ENCODE measurements at regions not wholly inside any gene's neighbourhood (a gene's known extent, or its start where the extent isn't known, plus 50 kb on each side); places are given as distances from the start of the nearest gene placed in this dataset.
A peak's percentile ranks its signal among the peaks of the same experiment; 100 is the strongest.
"Not testable (repeated sequence)": the region's sequence is repeated elsewhere in the genome, so short reads cannot be mapped to it uniquely, and the experiment has no call there.

- no peak for DNase-seq
Measured at GRCh38 chr5:163305655-163306054, 131.7 kb upstream of the CCNG1 start.

- no peak for DNase-seq
Measured at GRCh38 chr5:163306421-163306820, 131.0 kb upstream of the CCNG1 start.

DNA sequence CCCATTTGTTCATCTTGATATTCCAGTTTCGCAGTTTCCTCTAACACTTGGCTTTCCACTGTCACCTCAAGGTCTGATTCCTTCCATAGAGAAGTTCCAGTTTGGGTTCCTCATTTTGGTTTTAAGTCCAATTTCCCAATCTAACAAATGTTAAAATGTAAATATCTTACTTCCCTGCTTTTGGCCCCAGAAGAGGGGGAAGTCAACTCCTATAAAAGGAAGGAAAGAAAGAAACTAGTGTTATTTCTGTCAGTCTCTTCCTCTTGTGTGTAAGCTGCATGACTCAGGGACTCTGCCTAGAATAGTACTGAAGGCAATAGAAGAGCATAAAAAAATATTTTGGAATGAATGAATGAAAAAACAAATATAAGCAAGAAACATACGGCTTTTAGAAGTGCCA is 127.5 kb upstream of the CCNG1 start:
- no peak for DNase-seq

DNA sequence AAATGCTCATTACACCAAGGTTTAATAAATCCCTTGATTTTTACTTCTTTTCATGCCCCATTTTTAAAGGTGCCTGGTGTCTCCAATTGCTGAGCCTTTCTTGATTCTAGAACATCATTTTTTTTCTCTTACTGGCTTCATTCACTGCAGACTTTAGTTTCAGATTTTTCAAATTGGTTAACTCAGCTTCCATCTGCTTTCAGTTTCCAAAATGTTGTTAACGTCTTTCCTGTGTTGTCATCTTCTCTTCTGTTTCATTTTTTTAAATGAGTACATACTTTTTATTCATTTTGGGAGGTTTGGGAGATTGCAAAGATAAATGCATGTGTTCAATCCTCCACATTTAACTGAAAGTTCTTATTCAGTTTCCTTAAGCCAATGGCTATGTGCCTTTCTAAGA is 126.4 kb upstream of the CCNG1 start:
- DNase-seq, result no peak

GRCh38 chr5:163312598-163312997 is 124.8 kb upstream of the CCNG1 start:
- no peak for DNase-seq

DNA sequence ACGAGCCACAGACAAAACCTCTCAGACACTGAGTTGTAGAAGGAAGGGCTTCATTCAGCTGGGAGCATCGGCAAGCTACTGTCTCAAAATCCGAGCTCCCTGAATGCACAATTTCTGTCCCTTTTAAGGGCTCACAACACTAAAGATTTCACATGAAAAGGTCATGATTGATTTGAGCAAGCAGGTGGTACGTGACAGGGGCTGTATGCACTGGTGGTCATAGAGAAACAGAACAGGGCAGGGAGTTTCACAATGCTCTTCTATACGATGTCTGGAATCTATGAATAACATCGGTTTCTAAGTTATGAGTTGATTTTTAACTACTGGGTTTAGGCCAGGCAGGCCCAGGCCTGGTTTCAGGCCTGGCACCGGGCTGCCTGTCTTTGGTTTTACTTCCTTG is 124.3 kb upstream of the CCNG1 start:
- not testable (repeated sequence) for DNase-seq

GRCh38 chr5:163316374-163316773 is 121.0 kb upstream of the CCNG1 start:
- DNase-seq, result not testable (repeated sequence)

DNA sequence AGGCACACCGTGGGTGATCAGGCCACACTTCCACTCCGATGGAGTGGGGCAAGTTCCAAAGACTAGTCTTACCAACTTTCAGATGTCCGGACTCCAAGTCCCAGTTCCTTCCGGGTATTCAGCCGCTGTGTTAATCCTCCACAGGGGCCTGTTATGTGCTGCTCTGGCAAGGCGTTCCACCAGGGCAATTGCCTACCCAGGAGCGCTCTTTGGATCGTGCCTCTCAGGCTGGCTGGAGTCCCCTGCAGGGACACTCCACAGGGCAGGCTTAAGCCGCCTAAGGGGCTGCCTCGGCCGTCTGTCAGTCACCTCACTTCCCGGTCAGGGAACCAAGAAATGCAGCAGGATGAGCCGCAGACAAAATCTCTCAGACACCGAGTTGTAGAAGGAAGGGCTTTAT is 118.7 kb upstream of the CCNG1 start:
- no peak for DNase-seq

DNA sequence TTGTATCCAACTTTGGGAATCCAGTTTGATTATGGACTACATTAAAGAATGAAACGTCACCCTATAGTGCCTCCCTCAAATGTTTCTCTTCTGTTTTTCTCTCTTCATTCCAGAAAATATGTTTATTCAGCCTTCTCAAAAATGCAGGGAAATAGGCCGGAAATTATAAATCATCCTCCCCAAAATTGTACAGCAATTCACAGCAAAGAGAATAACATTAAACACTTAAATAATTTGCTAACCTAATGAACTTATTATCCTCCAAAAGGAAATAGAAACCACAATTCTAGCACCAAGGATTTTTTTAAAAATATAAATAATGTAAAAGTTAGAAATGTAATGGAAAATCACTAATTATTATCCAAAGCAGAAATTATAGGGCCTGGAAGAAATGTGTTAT is 115.9 kb upstream of the CCNG1 start:
- no peak for DNase-seq

GRCh38 chr5:163330723-163331668 is 106.4 kb upstream of the CCNG1 start:
- DNase-seq, result no peak

GRCh38 chr5:163336074-163336473 is 101.3 kb upstream of the CCNG1 start:
- not testable (repeated sequence) for DNase-seq

- DNase-seq, result no peak
Measured at GRCh38 chr5:163339148-163339547, 98.2 kb upstream of the CCNG1 start.

GRCh38 chr5:163340378-163340777 is 97.0 kb upstream of the CCNG1 start:
- DNase-seq, result not testable (repeated sequence)

DNA sequence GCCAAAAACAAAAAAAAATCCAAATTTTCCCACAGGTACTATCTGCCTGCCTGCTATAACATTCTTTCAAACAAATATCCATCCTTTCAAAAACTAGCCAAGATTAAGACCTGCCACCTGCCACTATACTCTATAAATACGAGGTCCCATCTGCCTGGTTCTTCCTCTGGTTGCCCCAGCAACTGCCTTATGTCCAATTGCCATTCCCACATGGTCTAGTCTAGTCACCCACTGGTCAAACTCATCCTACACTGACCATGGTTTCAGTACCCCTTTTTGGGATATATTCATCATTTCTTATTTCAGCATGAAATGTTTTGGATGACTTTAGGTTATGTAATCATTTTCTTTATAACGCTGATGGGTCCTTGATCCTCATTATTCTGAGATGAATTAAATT is 95.1 kb upstream of the CCNG1 start:
- no peak for DNase-seq

GRCh38 chr5:163345216-163345615 is 92.2 kb upstream of the CCNG1 start:
- DNase-seq, result no peak

DNA sequence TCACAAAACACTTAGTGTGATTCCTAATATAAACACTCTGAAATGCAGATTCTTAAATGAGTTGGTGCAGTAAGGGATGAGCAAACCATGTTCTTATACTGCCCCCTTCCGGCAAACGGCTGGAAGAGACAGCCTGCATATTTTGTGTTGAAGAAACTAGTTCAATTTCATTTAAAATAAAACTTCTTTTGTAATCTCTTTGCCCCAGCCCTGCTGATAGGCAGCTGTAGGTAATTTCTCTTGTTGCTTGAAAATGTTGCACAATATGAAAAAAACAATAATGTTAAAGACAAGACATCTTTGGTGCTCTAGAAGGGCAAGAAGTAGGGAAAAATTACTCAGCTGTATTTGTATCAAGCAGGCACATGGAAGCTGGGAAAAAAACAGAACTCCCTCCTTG is 89.7 kb upstream of the CCNG1 start:
- DNase-seq, result peak; percentile 7

DNA sequence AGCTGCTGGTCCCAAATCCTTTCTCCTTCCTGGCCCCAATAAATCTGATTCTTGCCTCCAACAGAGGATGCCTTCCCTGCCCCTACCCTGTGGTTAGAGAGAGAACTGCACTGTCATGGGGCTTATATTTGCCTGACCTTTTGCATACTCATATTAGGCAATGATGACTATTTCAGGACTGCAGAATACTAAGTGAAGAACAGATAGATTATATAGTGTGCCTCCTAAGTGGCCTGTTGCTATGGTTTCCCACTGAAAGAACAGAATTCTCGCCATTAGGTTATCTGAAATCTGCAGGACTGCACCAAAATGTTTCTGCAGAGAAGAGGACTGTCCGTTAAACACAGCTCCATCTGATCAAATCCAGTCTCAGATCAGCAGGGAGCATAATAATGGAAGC is 87.3 kb upstream of the CCNG1 start:
- DNase-seq, result no peak

GRCh38 chr5:163352531-163352930 is 84.9 kb upstream of the CCNG1 start:
- no peak for DNase-seq

DNA sequence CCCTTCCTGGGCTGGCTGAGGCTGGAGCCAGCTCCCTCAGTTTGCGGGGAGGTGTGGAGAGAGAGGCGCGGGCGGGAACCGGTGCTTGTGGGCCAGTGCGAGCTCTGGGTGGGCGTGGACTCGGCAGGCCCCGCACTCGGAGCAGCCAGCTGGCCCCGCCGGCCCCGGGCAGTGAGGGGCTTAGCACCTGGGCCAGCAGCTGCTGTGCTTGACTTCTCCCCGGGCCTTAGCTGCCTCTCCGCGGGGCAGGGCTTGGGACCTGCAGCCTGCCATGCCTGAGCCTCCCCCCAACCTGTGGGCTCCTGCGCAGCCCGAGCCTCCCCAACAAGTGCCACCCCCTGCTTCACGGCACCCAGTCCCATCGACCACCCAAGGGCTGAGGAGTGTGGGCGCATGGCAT is 81.6 kb upstream of the CCNG1 start:
- DNase-seq, result not testable (repeated sequence)

DNA sequence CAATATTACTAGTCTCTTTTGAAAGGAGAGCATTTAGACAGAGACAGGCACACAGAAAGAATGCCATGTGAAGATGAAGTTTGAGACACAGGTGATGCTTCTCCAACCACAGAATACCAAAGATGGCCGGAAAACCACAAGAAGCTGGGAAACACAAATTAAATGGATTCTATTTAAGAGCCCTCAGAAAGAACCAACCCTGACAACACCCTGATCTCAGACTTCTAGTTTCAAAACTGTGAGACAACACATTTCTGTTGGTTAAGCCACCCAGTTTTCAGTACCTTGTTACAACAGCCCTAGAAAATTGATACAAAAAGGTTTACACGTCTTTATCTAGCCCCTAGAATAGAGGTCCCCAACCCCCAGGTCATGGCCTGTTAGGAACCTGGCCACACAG is 79.8 kb upstream of the CCNG1 start:
- no peak for DNase-seq

DNA sequence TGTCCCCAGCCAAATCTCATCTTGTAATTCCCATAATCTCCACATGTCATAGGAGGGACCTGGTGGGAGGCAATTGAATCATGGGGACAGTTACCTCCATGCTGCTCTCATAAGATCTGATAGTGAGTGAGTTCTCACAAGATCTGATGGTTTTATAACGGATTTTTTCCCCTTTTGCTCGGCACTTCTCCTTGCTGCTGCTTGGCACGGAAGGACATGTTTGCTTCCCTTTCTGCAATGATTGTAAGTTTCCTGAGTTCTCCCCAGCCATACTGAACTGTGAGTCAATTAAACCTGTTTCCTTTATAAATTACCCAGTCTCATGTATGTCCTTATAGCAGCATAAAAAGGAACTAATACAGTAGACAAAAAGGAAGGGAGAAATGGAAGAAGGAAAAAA is 76.7 kb upstream of the CCNG1 start:
- DNase-seq, result no peak

DNA sequence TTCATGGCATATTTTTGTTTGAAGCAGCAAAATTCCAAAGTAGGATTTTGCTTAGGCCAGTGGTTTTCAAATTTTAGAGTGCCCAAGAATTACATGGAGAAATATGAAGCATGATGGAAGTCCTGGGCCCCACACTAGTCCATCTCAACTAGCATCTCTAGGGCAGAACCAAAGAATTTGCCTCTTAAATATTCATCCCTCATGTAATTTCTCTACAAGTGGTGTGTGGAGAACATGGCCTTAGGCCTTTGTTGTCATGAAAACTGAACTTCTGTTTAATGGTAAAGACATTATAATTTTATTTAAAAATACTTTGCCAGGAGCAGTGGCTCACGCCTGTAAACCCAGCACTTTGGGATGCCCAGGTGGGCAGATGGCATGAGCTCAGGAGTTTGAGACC is 75.9 kb upstream of the CCNG1 start:
- no peak for DNase-seq

DNA sequence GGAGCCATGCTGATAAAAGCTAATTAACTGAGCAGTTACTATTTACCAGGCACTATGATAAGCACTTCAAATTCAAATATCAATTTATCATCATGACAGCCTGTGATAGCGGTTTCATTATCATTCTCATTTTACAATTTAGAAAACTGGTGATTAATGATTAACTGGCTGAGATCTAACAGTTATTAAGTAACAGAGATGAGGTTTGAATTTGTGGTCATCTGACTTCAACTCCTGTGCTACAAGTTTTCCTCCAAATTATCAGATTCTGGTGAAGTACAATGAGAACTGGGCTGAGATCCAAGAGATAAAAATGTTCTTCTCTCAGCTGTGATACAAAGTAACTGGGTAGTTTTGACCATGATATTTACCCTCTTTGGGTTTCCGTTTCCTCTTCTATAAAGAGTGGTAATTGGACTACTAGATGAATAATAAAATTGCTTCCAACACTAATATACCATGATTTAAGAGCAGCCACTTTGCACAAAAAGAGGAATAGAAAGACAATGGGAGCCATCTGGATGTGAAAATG is 74.5 kb upstream of the CCNG1 start:
- DNase-seq, result no peak

- DNase-seq, result no peak
Measured at GRCh38 chr5:163363389-163363788, 74.0 kb upstream of the CCNG1 start.

DNA sequence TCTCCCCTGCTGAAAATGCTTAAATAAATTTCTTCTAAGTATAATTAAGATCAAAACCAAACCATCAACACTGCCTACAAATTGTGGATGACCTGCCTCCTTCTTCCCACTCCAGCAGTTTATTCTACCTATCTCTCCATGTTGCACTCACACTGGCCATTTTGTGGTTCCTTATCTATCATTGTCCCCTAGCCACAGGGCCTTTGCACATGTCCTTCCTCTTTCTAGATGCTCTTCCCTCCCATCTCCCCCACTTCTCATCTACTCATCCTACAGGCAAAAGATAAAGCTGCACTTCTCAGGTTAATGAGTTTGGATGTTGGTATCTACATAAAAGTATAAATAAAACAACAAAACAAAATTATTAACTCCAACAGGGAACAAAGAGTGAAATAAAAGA is 70.6 kb upstream of the CCNG1 start:
- DNase-seq, result no peak

Measured in effector CD8-positive, alpha-beta T cell (primary cell).